ENCODE measurements at regions not wholly inside any gene's neighbourhood (a gene's known extent, or its start where the extent isn't known, plus 50 kb on each side); places are given as distances from the start of the nearest gene placed in this dataset.

DNA sequence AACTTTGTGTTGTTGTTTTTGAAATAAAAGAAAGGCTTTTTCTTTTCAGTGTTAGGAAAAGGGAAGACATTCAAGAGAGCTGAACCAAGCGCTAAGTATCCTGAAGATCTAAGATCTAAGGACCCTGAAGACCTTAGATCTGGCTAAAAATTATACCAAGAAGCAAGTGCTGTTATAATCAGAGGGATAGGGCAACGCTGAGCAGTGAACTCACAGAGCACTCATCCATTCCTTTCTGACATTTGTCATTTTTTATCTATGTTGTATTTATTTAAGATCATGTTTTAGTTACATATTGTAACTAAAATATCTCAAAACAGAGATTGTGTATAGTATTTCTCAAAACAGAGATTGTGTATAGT is 60.5 kb upstream of the FAM216B start:
- DNase-seq (ENCODE audit: low spot score), result no peak

DNA sequence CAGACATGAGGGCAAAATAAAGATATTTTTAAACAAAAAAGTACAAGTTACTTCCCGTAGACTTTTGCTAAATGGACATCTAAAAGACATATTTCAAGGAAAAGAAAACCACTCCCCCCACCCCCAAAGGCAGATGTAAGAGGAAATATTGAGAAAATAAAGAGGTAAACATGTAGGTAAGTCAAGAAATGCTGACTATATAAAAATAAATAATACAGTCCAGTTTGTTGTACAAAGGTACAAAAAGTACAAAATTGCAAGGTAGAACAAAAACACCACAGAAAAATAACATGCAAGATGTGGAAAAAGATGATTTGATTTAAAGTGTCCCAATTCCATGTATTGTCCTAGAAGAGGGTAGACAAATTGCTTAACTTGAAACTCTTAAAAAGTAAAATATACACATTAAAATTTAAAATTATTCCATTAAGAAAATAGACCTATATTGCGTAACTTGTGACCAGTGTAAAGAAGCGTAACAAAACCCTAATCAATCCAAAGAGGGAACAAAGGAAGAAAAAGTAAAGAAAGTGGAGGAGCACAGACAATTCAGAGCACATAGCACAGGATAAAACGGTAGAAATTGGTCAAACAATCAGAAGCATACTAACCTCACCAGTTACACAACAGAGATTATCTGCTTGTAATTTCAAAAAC is 58.4 kb upstream of the FAM216B start:
- no peak for DNase-seq (ENCODE audit: low spot score)

DNA sequence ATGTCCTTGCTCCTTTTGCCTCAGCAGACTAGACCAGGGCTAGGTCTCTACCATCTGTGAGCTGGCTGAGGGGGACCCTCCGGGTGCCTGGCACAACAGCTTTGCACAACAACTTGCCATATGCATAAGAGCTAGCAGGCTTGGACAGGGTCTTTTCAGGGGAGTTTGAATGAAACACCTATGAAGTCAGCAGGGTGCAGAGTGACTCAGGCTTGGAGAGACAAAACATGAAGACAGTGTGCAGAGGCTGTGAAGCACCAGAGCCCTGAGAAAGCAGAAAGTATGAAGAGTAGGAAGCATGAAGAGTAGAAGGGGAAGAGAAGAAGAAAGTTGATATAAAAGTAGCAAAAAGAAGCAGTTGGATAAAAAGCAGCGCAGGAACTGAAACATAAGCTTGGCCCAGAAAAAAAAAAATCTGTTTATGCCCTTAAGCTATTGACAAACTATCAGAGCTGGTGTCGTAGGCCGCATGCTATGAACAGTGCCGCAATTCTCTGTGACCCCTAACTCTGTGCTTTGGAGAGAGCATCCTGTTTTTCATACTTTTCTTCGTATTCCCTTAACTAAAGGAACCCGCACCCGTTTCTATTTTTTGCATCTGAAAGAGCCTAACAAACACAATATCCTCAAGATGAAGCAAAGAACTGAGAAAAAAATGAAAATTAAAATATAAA is 52.7 kb upstream of the FAM216B start:
- no peak for DNase-seq (ENCODE audit: low spot score)

DNA sequence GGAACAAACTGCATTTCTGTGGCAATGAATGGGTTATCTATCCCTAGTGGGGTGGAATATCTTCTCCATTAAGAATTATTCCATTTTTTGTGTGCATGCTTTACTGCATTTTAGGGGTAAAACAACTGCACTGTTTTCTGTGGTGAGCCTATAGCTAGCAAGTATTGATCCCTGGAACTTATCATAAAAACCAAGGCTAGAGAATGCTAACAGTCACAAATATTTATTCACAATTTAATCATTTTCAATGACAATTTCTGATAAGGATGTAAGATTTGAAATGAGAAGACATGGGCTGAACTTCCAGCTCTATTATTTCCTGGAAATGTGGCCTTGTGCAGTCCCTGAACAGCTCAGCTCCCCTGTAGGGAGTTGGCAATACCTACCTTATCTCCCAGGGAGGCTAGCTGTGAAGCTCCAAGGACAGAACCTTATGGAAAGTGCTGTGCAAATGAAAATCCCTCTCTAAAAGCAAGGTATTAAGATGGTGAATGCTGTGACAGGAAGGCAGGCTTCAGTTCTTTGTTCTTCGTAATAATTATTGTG is 51.5 kb upstream of the FAM216B start:
- DNase-seq (ENCODE audit: low spot score), result no peak
